ENCODE measurements at regions not wholly inside any gene's neighbourhood (a gene's known extent, or its start where the extent isn't known, plus 50 kb on each side); places are given as distances from the start of the nearest gene placed in this dataset.

DNA sequence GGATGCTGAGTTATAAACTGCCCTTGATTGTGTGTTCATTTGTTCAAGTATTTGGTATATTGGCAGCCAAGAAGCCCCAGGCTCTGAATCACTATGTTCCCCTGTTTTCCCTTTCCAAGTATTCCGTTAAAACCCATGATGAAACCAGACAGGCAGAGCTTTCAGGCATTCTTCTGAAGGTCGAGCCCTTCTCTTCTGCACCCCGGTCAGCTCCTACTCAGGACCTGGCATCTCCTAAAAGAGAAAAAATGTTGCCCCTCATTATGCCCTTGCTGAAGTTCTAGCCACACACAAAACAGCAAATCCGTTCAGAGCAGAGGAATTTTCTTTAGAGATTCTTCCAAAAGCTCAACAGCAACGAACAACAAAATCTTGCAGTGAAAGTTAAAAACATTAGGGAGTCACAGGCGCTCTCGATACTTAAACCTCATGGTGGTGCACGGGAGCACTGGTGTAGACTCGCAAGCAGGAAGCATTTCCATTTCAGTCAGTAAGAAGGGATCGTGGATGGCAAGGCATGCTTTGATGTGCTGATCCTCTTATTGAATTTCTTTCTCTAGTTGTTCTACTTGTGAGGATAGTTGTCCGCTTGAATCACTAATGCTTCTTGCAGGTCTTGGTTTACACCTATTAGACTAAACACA is 264.9 kb downstream of the SKIDA1 start:
- no peak for DNase-seq (ENCODE audit: low read depth)

DNA sequence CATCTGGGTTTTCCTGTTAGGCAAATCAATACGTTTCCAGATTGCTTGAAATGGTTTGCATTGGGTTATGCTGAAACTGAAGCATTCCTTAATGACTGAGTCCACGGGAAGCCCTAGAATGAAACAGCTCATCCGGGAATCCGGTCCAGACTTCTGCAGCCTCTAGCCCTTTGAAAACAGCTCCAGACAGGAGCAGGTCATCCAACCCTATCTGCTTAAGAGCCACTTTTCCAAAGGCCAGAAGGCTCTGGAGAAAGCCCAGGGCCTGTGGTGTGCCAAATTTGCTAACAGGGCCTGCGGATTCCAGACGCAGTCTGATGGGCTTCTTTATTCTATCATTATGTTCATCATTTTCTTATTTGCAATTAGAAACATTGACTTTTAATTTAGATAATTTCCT is 265.4 kb downstream of the SKIDA1 start:
- no peak for DNase-seq (ENCODE audit: low read depth)

DNA sequence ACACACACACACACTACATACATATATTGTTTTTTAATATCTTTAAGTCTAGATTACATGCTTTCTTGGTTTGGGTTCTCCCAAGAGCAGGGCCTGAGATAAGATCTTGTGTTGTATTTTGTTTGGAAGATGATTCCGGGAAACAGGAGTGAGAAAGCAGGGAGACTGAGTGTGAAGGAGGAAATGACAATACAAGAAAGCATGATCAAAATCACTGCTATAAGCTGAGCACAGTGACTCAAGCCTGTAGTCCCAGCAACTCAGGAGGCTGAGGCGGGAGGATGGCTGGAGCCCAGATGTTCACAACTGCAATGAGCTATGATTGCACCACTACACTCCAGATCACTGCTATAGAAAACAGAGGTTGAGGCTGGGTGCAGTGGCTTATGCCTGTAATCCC is 267.6 kb downstream of the SKIDA1 start:
- no peak for DNase-seq (ENCODE audit: low read depth)

DNA sequence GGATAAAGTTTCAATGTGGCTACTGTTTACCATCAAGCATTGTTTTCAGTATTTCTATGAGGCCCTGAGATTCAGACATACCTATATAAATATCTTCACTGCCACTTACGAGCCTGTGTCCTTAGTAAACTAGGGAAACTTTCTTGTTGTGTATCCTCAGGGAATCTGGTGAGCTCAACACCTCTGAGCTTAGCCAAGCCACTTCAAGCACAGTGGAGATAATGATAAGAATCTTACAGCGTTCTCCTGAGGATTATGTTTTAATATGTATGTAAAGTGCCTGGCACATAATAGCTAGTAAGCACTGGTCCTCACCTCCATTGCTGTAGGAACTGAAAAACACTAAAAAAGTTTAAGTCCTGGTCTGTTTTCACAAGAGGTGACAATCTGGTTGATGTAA is 268.3 kb downstream of the SKIDA1 start:
- no peak for DNase-seq (ENCODE audit: low read depth)

DNA sequence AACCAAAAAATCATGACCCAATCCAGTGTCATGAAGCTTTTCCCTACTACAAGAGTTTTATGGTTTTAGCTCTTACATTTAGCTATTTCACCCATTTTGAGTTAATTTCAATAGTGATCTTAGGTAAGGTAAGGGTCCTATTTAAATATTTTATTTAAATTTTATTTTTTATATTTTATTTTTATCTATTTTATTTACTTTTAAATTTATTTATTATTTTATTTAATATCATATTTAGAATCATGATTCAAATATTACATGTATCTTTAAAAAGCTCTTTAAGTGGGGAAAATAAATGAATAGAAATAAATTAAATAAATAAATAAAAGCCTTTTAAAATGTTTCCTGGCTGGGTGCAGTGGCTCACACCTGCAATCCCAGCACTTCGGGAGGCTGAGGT is 276.0 kb downstream of the SKIDA1 start:
- no peak for DNase-seq (ENCODE audit: low read depth)

DNA sequence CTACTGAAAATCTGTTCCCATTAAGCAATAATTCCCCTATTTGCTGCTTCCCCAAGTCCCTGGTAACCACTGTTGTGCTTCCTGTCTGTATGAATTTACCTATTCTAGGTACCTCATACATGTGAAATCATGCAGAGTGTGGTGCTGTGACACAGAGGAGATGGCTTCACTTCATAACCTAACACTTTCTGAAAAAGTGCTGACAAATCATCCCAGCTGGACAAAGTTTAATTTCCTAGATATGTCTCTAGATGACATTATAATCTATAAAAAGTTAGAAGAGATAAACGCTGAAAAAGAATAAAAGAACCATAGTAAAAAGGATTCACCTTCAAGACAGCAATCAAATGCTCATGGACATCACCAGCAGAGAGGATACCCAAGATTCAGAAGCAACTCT is 277.9 kb downstream of the SKIDA1 start:
- no peak for DNase-seq (ENCODE audit: low read depth)

DNA sequence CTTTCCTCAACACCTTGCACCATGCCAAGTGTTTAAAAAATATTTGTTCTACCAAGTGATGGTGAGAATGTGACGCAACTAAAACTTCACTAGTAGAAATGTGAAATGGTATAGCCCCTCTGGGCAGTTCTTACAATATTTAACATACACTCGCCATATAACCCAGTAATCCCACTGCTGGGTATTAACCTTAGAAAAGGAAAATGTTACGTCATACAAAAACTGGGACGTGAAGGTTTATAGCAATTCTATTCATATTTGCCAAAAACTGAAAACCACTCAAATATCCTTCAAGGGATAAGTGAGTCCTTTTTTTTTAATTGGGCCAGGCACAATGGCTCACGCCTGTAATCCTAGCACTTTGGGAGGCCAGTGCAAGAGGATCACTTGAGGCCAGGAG is 279.3 kb downstream of the SKIDA1 start:
- DNase-seq (ENCODE audit: low read depth): no peak

DNA sequence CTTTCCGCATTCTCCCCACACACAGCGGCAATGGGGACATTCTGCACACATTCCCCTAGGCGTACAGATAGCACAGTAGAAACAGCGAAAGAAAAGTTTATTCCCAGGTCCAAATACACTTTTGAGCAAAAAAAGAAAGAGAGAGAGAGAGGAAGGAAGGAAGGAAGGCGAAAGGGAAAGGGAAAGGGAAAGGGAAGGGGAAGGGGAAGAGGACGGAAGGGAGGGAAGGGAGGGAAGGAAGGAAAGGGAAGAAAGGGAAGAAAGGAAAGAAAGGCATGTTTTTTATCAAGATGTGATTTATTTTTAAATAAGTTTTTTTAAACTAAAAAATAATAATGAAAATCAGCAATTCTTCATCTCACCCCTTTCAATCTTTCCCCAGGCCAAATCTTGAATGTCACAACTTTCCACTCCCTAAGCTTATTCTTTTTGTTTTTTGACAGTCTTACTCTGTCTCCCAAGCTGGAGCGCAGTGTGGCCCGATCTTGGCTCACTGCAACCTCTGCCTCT is 281.7 kb downstream of the SKIDA1 start:
- DNase-seq (ENCODE audit: low read depth): no peak

DNA sequence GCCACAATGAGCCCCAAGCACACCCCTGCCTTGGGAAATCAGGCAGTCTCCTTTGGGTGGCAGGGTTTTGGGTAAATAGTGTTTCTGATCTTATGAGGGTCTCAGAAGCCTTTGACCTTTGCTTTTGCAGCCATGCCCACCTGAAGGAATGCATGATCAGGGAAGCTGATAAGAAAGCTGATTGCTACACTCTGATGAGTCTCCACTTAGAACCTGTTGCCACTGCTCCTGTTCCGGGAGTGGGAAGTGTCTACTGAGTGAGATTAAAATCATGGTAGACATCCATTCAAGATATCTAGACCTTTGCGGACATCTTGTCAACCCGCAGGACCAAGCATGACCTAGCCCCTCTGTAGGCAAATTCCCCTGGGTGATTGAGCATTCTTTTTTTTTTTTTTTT is 282.6 kb downstream of the SKIDA1 start:
- DNase-seq (ENCODE audit: low read depth): no peak

DNA sequence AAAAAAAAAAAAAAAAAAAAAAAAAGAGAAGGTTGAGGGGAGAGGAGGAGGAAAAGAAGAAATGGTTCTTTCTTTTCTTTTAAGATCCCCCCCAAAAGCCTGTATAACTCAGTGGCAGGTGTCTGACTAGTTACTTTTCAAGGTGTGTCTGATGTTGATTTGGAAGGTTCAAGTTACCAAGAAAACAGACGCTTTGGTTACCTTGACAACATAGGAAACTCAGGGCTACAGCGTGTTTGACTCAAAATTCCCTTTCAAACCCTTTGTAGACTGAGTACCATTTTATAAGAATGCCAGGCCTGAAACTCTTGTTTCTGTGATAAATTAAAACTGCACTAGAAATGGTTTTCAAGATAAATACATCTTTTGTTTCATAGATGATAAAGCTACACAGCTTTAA is 286.8 kb downstream of the SKIDA1 start:
- DNase-seq (ENCODE audit: low read depth): no peak

DNA sequence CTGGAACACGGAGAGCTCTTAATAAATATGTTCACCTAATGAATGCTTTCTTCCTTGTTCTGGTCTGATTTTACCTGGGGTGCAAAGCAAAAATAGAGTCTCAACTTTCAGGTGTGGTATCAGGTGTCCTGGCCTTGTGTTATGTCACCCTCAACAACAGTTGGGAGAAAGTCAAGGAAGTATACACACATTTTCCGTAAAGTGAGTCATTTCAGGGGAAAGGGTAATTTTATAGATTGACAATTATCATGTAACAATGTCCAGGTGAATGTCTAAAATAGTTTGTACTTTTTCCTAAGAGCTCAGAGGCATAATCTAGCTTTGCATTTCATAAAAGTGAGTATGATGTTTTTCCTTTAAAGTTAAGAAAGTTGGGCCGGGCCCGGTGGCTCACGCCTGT is 287.4 kb downstream of the SKIDA1 start:
- DNase-seq (ENCODE audit: low read depth): no peak

DNA sequence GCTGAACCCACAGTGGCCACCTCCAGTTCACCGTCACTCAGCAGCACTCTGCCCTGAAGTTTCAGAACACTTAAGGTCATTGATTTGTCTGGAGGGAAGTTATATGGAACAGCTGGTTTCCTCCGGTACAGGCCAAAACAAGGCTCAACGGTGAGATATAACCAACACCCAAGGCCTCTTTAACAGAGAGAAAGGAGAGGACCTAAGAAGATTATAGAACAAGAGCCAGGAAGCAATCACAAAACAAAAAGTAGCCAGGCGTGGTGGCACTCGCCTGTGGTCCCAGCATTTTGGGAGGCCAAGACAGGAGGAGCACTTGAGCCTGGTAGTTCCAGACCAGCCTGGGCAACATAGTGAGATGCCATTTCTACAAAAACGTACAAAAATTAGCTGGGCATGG is 290.7 kb downstream of the SKIDA1 start:
- DNase-seq (ENCODE audit: low read depth): no peak

DNA sequence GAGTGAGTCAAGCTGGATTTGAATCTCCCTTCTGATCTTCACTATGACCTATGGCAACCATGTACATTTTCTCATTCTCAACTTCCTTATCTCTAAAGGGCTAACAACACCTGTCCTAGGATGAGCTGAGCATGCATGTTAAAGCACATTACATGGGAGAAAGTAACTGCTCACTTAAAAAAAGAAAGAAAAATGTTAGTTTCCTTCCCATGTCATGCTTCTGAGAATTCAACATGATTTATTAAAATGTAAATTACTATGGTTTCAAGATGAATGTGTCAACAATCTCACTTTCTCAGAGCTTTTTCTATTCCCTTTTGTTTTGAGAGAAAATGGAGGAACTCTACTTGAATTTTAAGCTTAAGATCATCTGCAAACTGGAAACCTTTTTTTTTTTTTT is 295.3 kb downstream of the SKIDA1 start:
- DNase-seq (ENCODE audit: low read depth): no peak

DNA sequence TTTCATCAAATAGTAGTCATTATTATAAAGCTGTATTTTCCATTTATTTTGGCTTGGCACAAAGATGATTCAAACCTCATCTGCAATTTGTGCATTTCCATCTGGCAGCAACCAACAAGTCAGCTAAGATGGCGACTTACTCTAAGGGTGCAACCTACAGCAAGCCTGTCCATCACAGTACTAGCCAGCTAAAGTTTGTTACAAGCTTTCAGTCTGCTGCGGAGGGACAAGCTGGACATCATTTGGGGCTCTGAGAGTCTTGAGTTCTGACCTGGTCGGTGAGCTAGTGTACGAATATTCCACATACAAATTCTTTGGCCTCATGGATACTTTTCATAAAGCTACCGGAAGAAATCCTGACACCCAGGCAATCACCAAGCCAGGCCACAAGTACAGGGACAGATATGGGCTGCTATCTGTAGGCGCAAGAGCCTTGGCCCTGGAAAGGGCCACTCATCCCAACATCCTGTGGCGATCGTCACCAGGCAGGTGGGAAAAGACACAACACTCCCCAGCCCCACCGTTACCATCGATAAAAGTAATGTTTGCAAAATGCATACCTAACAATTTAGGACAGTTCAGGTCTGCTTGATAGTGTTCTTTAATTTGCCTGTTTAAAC is 307.6 kb downstream of the SKIDA1 start:
- no peak for DNase-seq (ENCODE audit: low read depth)

DNA sequence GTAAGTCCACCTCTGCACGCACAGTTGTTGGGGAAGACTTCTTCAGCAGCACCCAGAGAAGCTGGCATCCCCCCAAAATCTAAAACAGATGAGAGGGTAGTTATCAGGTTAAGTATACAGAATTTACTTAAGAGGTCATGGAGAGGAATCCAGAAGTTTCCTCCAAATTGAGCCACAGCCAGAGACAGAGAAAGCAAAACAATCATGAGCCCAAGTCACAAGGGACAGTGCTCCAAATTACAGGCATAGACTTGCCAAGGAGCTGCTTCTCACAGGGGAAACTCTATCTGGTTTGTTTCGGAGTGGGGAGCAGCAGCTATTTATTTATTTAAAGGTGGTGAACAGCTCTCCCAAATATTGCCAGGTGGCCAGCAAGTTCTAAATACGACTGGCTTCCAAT is 308.4 kb downstream of the SKIDA1 start:
- no peak for DNase-seq (ENCODE audit: low read depth)

DNA sequence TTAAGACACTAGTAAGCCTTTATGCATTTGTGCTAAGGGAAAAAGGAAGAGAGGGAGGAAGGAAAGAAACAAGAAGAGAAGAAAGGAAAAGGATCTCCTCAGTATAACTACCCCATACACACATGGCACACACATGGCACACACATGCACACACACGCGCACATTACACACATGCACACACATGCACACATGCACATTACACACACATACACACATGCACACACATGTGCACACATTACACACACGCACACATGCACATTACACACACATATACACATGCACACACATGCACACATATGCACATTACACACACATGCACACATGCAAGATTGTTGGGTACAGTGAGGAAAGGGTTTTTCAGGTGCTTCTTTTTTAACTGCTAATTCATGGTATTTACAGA is 311.2 kb downstream of the SKIDA1 start:
- DNase-seq (ENCODE audit: low read depth): no peak

DNA sequence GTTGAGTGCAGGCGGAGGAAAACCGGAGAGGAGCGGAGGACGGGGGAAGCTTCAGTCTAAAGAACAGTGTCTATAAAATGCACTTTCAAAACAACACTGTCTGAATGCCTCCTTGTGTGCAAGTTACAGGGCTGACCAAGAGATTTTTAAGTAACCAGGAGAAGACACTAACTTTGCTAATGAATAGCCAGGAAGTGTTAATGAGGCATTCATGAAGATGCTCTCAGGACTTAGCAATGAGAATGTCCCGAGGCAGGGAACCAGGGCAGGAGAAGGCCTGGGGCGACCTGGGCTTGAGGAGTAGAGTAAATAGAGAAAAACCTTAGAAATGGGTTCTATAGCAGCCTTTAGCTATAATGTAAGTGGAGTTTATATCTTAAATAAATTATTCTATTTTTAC is 312.1 kb downstream of the SKIDA1 start:
- DNase-seq (ENCODE audit: low read depth): no peak

DNA sequence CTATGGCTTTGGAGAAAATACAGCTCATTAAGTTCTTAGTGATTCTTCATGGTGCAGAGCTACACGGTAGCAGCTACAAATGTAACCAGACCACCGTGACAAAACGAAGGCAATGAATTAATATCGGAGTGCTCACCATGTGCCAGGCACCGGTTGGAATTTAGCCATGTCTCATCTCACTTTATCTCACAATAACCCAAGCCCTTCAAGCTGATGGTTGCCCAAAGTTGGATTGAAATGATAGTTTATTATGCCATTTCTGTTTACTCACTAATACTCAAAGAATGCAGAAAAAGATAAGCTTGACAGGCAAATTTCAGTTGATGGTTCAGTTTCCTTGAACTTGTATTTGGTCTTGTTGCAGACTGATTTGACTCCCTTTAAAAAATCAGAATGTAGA is 312.6 kb downstream of the SKIDA1 start:
- DNase-seq (ENCODE audit: low read depth): no peak

DNA sequence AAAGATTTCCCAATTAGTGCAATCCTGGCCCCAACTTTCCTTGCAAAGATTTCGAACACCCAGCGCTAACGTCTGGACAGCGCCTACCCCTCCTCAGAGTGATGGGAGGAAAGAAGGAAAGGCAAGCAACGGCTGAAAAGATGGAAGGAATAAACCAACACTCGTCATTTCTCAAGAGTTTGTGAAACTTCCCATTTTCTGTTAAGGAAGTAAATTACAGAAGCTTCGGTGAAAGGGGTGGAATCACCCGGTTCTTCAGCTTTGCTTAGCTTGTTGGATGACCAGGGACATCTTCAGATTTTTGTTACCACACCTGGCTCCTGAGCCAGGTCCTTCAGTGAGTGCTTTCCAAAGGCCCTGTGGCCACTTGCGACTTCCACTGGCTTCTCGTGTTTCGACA is 313.1 kb downstream of the SKIDA1 start:
- DNase-seq (ENCODE audit: low read depth): no peak

DNA sequence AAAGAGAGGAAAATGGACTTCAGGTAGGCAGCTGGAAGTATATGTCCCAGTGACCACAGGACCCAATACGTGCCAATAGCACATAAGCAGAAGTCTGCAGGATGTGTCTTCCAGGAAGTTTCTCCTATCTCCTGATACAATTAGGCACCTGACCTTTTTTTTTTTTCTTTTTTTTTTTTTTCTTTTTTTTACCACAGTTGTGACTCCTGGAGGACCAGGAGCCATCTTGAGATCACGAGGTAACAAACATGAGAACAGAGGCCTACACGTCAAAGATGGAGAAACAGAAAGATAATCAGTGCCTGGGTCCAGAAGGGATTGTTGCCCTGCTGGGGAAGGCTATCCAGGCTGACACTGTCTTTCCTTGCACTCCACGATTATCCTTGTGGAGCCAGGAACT is 312.4 kb upstream of the NEBL start:
- DNase-seq (ENCODE audit: low read depth): no peak

DNA sequence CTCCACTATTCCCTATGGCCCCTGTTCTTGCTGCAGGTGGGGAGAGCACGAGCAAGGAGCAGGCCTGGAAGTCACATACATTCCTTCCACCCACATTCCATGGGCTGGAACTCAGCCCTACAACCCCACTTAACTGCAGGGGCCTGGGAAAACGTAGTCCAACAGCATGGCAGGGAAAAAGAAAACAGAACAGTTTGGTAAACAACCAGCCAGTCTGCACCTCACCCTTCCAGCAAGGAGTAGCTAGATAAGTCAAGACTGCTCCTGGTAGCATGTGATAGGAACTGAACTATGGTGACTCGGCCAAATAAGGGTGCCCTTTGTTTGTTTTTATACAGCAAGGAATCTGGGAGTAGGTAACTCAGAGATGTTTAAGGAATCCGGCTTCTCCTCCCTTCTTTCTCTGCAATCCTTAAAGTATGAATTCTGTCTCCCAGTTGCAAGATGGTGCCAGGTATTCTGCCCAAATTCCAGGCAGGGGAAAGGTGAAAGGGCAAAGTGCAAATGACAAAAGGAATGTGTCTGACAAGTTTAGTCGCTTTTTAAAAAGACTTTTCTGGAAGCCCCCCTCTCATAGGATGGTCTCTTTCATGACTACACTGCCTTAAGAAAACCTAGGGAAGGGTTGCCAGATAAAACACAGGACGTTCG is 311.7 kb upstream of the NEBL start:
- DNase-seq (ENCODE audit: low read depth): no peak

DNA sequence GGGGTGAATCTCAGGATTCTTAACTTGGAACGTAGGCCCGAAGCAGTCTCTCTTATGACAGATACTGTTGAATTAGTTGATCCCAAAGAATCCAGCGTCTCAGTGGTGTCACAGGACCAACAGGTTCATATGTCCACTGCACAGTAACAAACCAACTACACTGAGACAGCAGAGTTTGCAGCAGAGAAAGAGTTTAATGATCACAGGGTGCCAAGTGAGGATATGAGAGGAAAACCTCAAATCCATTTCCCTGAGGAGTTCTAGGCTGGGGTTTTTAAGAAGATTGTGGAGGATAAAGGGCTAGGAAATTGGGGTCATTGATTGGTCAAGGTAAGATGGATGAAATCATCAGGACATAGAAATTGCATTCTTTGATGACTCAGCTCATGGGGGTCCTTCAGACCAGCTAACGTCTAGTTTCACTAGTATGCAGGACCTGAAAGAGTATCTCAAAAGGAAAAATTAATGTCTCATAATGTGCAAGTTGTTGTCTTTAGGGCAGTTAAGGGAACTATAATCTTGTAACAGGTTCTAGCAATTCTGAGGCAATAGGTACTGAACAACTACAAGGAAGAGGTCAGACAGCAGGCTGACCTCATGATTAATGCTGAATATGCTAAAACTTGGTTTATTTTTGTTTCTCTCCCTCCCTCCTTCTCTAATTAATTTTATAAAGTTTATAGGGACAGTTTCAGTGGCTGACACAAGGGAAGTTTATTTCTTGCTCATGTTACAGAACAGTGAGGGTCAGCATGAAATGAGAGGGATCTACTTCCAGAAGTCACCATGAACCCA is 310.9 kb upstream of the NEBL start:
- no peak for DNase-seq (ENCODE audit: low read depth)

DNA sequence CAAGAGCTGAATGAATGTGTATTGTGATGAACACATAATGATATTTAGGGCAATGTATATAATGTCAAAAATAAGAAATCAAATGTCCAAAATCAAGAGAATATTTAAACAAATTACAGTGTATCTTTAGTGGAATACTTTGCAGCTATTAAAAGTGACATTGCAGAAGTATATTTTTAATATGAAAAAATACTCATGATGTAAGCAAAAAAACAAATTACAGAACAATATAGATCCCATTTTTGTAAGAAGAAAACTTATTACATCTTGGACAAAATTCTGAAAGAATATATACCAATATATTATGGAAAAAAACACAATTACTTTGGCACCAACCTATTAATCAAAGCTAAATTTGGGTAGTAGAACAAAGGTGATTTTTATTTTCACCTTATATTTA is 308.2 kb upstream of the NEBL start:
- no peak for DNase-seq (ENCODE audit: low read depth)

Measured in stimulated activated CD8-positive, alpha-beta memory T cell treated with anti-CD3 and anti-CD28 coated beads, Interleukin-12 subunit alpha, Interleukin-12 subunit beta, amount 100 ng/mL, for 1 hour (primary cell).